GM21529 (cell line): ENCODE measurements at regions not wholly inside any gene's neighbourhood (a gene's known extent, or its start where the extent isn't known, plus 50 kb on each side); places are given as distances from the start of the nearest gene placed in this dataset.

Source experiments
- ATAC-seq: cut with Tn5 transposase; IDR thresholded peaks from one replicate; pipeline ENCODE4 v1.9.1; 2021; ENCODE audit not compliant: unreplicated experiment

GRCh38 chr6:14625173-14625895 is 507.8 kb downstream of the CD83 start:
- no peak for ATAC-seq

- ATAC-seq = no peak
These were observed 509.0 kb downstream of the CD83 start for GRCh38 chr6:14626556-14626955.

DNA sequence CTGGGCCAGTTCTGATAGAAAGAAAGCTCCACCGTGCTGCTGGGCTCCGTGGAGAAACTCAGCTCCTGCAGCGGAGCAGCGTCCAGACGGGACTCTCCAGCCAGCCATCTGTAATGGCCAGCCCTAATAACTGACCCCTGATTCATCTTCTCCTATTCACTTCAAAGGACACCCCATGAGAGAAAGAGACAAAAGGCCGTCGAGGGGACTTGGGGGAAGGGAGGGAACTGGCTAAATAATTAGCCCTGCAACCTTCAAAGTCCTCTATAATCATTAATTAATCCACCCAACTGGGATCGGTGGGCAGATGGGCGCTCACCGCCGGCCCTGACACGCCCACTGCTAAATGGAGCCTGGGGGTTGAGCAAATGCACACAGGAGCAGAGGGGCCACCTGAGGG is 512.4 kb downstream of the CD83 start:
- no peak for ATAC-seq

DNA sequence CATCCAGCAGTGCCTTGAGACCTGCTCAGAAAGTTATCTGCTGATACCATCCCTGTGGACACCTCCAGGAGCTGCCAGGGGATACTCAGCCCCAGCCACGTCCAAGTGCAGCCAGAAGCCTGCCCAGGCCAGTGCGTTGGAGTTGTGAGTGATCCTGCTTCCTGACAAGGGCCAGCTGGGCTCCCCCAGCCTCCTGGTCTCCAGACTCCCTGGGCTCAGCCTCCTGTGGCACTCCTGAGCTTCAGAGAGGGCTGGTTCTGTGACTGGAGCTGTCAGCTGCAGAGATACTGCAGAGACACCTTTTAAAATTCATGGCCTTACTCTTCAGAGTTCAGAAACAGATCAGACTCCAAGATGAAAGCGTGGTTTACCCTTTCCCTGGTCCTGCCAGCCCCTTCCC is 515.9 kb downstream of the CD83 start:
- ATAC-seq = no peak

GRCh38 chr6:14634072-14634471 is 516.5 kb downstream of the CD83 start:
- ATAC-seq = no peak

- no peak for ATAC-seq
These were observed 517.6 kb downstream of the CD83 start for GRCh38 chr6:14635195-14635594.

GRCh38 chr6:14635934-14636591 is 518.5 kb downstream of the CD83 start:
- ATAC-seq = peak; percentile 57

DNA sequence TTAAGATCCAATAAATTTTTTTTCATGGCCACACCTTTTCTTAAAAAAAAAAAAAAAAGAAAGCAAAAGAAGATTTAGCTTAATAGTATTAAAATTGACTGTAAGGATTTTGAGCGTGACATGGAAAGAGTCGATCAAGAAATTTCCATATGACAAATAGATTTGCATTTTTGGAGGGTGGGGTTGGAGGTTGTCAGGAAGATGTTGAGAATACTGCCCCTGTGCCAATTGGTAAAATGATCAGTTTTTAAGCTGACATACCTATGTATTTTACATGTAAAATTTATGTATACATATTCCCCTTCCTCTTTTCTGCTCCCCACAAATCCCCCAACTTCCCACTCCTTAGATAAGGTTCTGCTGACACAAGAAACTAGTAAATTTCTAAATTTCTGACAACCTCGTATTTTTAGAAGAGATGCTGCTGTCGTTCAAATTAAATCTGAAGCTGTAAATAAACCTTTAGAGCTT is 520.9 kb downstream of the CD83 start:
- no peak for ATAC-seq

DNA sequence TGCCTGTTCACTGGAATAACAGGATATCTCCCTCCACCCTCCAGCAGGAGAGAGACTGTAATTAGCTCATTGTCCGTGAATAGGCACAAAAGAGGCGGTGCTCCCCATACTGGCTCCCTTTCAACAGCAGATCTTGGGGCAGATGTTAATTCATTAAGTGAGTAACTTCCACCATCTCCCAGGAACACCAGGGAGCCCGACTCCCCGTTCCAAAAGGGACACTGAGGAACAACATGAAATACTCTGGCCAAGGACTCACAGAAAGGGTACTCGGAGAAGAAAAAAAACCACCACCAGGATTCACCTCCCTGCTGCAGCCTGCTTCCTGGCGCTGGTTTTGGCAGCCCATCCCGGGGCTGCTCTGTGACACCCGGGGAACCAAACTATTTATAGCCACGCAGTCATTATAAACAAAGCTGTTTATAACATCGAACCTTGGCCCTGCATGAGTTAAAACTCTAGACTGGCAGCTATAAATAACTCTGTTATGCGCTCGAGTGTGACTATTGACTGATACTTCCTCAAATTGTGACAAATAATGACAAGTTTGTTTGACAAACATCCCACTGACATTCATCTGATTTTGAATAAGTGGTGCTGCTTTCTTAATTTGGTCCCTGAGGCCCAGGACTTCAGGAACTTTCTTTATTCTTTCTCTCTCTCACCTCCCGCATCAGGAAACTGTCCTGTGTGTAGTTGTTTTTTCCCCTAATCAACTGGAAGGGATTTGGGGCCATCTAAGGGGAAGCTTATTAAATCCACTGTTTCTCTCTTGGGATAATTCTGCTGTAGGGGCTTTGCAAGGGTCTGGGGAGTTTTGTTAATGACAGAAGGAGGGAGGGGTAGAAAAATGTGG is 521.6 kb downstream of the CD83 start:
- ATAC-seq = no peak

- no peak for ATAC-seq
These were observed 522.5 kb downstream of the CD83 start for GRCh38 chr6:14639983-14640599.

DNA sequence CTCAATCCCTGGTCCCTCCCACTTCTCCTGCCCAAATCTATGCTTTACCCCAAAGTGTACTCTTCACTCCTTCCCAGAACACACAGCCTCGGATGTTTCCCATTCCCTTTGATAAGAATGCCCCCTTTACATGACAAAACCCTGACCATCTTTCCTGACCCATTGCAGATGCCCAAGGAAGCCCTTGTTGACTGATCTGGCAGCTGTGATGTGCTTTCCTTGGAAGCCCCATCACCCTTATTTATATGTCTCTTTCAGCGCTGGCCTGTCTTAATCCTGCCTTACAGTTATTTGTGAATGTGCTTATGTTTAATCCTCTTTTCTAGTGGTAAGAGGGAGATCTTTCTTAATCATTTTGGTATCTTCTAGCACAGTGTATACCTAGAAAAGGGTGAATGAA is 523.1 kb downstream of the CD83 start:
- no peak for ATAC-seq

GRCh38 chr6:14641423-14642135 is 524.0 kb downstream of the CD83 start:
- no peak for ATAC-seq

DNA sequence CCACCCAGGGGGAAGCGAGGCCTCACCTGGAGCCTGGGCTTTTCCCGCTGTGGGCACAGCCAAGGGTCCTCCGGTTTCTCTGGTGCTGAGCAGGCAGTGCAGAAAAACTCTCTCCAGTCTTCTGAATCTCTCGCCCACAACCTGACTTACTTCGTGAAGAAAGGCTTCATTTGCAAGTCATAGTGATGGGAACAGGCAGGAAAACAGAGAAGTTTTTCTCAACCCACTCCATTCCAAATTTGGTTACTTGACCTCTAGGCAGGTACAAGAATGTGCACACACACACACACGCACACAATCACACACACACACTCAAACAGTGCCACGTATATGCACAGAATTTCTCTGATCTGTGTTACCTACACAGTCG is 524.5 kb downstream of the CD83 start:
- no peak for ATAC-seq

DNA sequence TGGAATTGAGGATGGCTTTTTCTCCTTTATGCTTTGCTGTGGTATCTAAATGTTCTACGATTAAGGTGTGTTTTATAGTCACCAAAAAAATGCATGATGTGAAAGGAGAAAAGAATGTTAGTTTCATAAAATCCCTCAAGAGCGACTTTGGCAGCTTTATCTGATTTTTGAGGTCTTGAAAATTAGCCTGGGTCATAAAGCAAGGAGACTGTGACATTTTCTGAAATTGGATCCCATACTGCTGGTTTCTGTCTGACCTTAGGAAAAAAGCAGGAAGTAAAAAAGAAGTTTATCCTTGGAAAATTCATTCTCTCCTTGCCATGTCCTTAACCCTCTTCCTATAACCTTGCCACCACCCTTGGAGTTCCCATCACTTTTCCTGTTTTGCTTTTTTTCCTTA is 525.3 kb downstream of the CD83 start:
- ATAC-seq = no peak

GRCh38 chr6:14644381-14644780 is 526.8 kb downstream of the CD83 start:
- ATAC-seq = no peak

DNA sequence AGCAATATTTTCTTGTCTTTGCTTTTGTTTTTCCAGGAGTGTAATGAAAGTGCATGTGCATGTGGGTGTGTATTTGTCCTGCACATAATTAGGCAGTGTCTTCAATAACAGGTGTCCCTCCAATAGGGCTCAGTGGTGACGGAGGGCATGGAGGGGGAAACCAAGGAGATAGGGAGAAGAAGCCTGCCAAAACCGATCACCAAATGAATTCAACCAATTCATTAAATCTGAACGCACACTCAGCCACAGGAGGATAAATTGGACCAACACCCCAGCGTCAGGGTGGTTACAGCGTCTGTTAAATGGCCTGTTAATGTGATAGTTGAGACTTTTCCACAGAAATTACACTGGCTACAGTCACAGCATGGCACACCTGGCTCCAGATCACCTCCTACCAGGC is 527.6 kb downstream of the CD83 start:
- no peak for ATAC-seq

- ATAC-seq = no peak
These were observed 528.3 kb downstream of the CD83 start for GRCh38 chr6:14645841-14646240.

GRCh38 chr6:14646371-14646770 is 528.8 kb downstream of the CD83 start:
- ATAC-seq = no peak

DNA sequence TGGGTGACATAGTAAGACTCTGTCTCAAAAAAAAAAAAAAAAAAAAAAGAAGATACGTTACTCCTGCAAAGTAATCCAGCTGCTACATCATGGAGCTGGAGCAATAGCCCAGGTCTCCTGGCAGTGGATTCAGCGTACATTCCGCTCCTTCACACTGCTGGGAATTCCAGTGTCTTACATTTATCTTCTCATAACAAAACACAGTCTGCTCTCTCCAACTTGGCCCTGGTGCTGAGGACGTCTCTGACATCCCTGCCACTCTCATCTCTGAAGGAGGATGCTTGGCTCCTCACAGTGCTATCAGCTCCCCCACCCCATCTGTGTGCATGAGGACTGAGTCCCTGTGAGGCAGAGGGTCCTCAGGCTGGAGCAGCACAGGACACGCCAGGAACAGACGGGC is 529.8 kb downstream of the CD83 start:
- ATAC-seq = no peak

GRCh38 chr6:14652536-14652935 is 535.0 kb downstream of the CD83 start:
- no peak for ATAC-seq
